GM23338 (cell line): ENCODE measurements at regions not wholly inside any gene's neighbourhood (a gene's known extent, or its start where the extent isn't known, plus 50 kb on each side); places are given as distances from the start of the nearest gene placed in this dataset.

Experiments used
- ATAC-seq: fragments of 200-7000 bp; cut with Tn5 transposase; 3 replicates; pipeline ENCODE4 v1.9.1; 2020
- DNase-seq: peaks from one replicate; pipeline ENCODE4 v3.0.0-alpha.2; 2015; ENCODE audit warnings: low spot score
- H2AFZ ChIP-seq: fragments of 200-600 bp; sonication (generic); 2 replicates; pipeline ENCODE4 v1.8.0; 2016; ENCODE audit warnings: antibody characterized with exemption, mild to moderate bottlenecking, moderate library complexity
- H3F3A ChIP-seq: fragments of 200-600 bp; sonication (generic); replicated peaks from 2 replicates; pipeline ENCODE4 v1.8.0; 2017; ENCODE audit warnings: antibody characterized with exemption, mixed run types, low read depth
- H3K27ac ChIP-seq: fragments of 200-600 bp; sonication (generic); 2 replicates; pipeline ENCODE4 v1.6.1; 2016; ENCODE audit warnings: low read depth
- H3K27me3 ChIP-seq: fragments of 200-600 bp; sonication (generic); 2 replicates; pipeline ENCODE4 v1.8.0; 2016; ENCODE audit warnings: mild to moderate bottlenecking, mixed run types, moderate library complexity; ENCODE audit not compliant: insufficient read depth
- H3K36me3 ChIP-seq: fragments of 200-600 bp; sonication (generic); 2 replicates; pipeline ENCODE4 v1.8.0; 2016; ENCODE audit warnings: mild to moderate bottlenecking; ENCODE audit not compliant: insufficient read depth
- H3K4me1 ChIP-seq: fragments of 200-600 bp; sonication (generic); 2 replicates; pipeline ENCODE4 v1.8.0; 2016; ENCODE audit warnings: mild to moderate bottlenecking, moderate library complexity; ENCODE audit not compliant: insufficient read depth
- H3K4me2 ChIP-seq: fragments of 200-600 bp; sonication (generic); 2 replicates; pipeline ENCODE4 v1.7.1; 2017; ENCODE audit warnings: mixed run types
- H3K4me3 ChIP-seq: fragments of 200-600 bp; sonication (generic); 2 replicates; pipeline ENCODE4 v1.6.1; 2016; ENCODE audit warnings: mixed run types
- H3K79me2 ChIP-seq: fragments of 200-600 bp; sonication (generic); replicated peaks from 2 replicates; pipeline ENCODE4 v1.8.0; 2017; ENCODE audit warnings: mild to moderate bottlenecking; ENCODE audit not compliant: insufficient read depth
- H3K9me2 ChIP-seq: fragments of 200-600 bp; sonication (generic); 2 replicates; pipeline ENCODE4 v1.8.0; 2017; ENCODE audit not compliant: insufficient read depth
- H4K20me1 ChIP-seq: fragments of 200-600 bp; sonication (generic); replicated peaks from 2 replicates; pipeline ENCODE4 v1.8.0; 2017; ENCODE audit warnings: mild to moderate bottlenecking; ENCODE audit not compliant: insufficient read depth
- H3K27ac Mint-ChIP-seq: 2 replicates; pipeline ENCODE4 v1.8.0; 2020; ENCODE audit warnings: inconsistent platforms, mild to moderate bottlenecking, moderate library complexity, mixed read lengths
- H3K27me3 Mint-ChIP-seq: 3 replicates; pipeline ENCODE4 v1.8.0; 2022; ENCODE audit warnings: low read depth, mild to moderate bottlenecking, moderate library complexity, mixed read lengths, inconsistent platforms; ENCODE audit not compliant: insufficient read depth, poor library complexity
- H3K36me3 Mint-ChIP-seq: 3 replicates; pipeline ENCODE4 v1.8.0; 2021; ENCODE audit warnings: low read depth, mild to moderate bottlenecking, inconsistent platforms, moderate library complexity, mixed read lengths
- H3K4me1 Mint-ChIP-seq: 3 replicates; pipeline ENCODE4 v1.8.0; 2020; ENCODE audit warnings: mild to moderate bottlenecking, inconsistent platforms, mixed read lengths
- H3K4me3 Mint-ChIP-seq: 3 replicates; pipeline ENCODE4 v1.8.0; 2021; ENCODE audit warnings: moderate library complexity, mild to moderate bottlenecking, inconsistent platforms, mixed read lengths
- H3K9me3 Mint-ChIP-seq: 3 replicates; pipeline ENCODE4 v1.8.0; 2020; ENCODE audit warnings: moderate library complexity, mild to moderate bottlenecking, inconsistent platforms, mixed read lengths
- CREB1 ChIP-seq: fragments of 250-450 bp; sonication (Bioruptor Pico); IDR thresholded peaks from 2 replicates; pipeline ENCODE4 v1.5.0; 2020; ENCODE audit warnings: low read depth, mild to moderate bottlenecking, moderate library complexity
- CTCF ChIP-seq, 2 experiments: fragments of 200-600 bp in 1 of 2; sonication (generic) in 1 of 2; conservative IDR thresholded peaks; 2 replicates each; pipeline versions ENCODE4 v1.5.1 to v1.6.1; 2016 to 2017; ENCODE audit warnings: antibody characterized with exemption in 2 of 2, low read depth in 2 of 2, mild to moderate bottlenecking in 2 of 2, moderate library complexity in 1 of 2
- ETS1 ChIP-seq: IDR thresholded peaks from 2 replicates; pipeline ENCODE4 v1.6.1; 2016; ENCODE audit warnings: antibody characterized with exemption
- EZH2 ChIP-seq: fragments of 200-600 bp; sonication (generic); IDR thresholded peaks from one replicate; pipeline ENCODE4 v1.8.0; 2017; ENCODE audit warnings: antibody characterized with exemption, mild to moderate bottlenecking, low read depth; ENCODE audit not compliant: unreplicated experiment
- EZH2phosphoT487 ChIP-seq: fragments of 200-600 bp; sonication (generic); IDR thresholded peaks from one replicate; pipeline ENCODE4 v1.8.1; 2018; ENCODE audit warnings: antibody characterized with exemption; ENCODE audit not compliant: unreplicated experiment
- NANOG ChIP-seq: IDR thresholded peaks from 2 replicates; pipeline ENCODE4 v1.6.1; 2016; ENCODE audit warnings: antibody characterized with exemption, borderline replicate concordance
- POLR2AphosphoS5 ChIP-seq: IDR thresholded peaks from 2 replicates; pipeline ENCODE4 v1.6.1; 2016; ENCODE audit warnings: antibody characterized with exemption, low read depth
- REST ChIP-seq: IDR thresholded peaks from one replicate; pipeline ENCODE4 v1.6.1; 2018; ENCODE audit warnings: antibody characterized with exemption; ENCODE audit not compliant: unreplicated experiment
- ZNF331 ChIP-seq: fragments of 250-450 bp; sonication (Bioruptor Pico); IDR thresholded peaks from 2 replicates; pipeline ENCODE4 v1.5.0; 2020; ENCODE audit warnings: low read depth, mild to moderate bottlenecking, moderate library complexity
- ZNF462 ChIP-seq: fragments of 250-450 bp; sonication (Bioruptor Pico); IDR thresholded peaks from 2 replicates; pipeline ENCODE4 v1.5.0; 2020; ENCODE audit warnings: mild to moderate bottlenecking, moderate library complexity

GRCh38 chr11:122234780-122235179 lies 118.8 kb upstream of the BLID start:
- Histone ChIP-seq H3K36me3 (no peaks in the 10 kb centered on the region), H3K9me2 (peaks cover 11% of the 10 kb centered on the region)
- no peaks in the 10 kb centered on the region for H3K27me3 Mint-ChIP-seq

GRCh38 chr11:122234257-122234656 lies 118.2 kb upstream of the BLID start:
- no peak overlapping the region for H3K4me2 ChIP-seq
- H3K27ac Mint-ChIP-seq, result no peak overlapping the region
- H3K27me3 Mint-ChIP-seq, result peaks cover under 1% of the 10 kb centered on the region
- TF ChIP-seq EZH2 (no peak), ETS1 (no peak), NANOG (no peak), EZH2phosphoT487 (no peak), ZNF331 (no peak), ZNF462 (CRISPR knock-in tag) (no peak), CTCF (conservative IDR thresholded peaks at IDR 0.05; ENCODE audit: low read depth in 2 of 2) (no peak), REST (no peak)

More at GRCh38 chr11:122234780-122235179, 118.8 kb upstream of the BLID start:
- Mint-ChIP-seq H3K9me3 (no peaks in the 10 kb centered on the region; the same call in 2 of the 3 replicates), H3K27ac (no peak overlapping the region), H3K4me1 (no peaks in the 10 kb centered on the region), H3K36me3 (no peaks in the 10 kb centered on the region), H3K4me3 (no peak overlapping the region)
- ATAC-seq, result no peak
- H4K20me1 ChIP-seq, result no peaks in the 10 kb centered on the region
- no peak overlapping the region for H3K27ac ChIP-seq
- H3K4me2 ChIP-seq, result no peak overlapping the region
- TF ChIP-seq ZNF331, result no peak
- TF ChIP-seq CREB1 (CRISPR knock-in tag), result no peak
- TF ChIP-seq POLR2AphosphoS5, result no peak
- no peak for TF ChIP-seq EZH2phosphoT487
- no peak overlapping the region for H2AFZ ChIP-seq
- no peaks in the 10 kb centered on the region for H3K79me2 ChIP-seq
- H3F3A ChIP-seq, result no peaks in the 10 kb centered on the region
- H3K4me1 ChIP-seq, result peaks cover 15% of the 10 kb centered on the region
- no peak overlapping the region for H3K4me3 ChIP-seq
- H3K27me3 ChIP-seq, result no peaks in the 10 kb centered on the region
- DNase-seq, result no peak

More at GRCh38 chr11:122234257-122234656, 118.2 kb upstream of the BLID start:
- H3K27ac ChIP-seq, result no peak overlapping the region
- no peaks in the 10 kb centered on the region; the same call in 2 of the 3 replicates for H3K9me3 Mint-ChIP-seq
- ATAC-seq (no peak), DNase-seq (no peak)
- H3K79me2 ChIP-seq, result no peaks in the 10 kb centered on the region
- H3K4me1 ChIP-seq, result peaks cover 17% of the 10 kb centered on the region
- no peaks in the 10 kb centered on the region for H3K27me3 ChIP-seq
- H3K36me3 ChIP-seq, result no peaks in the 10 kb centered on the region
- H3F3A ChIP-seq, result 0 out of 2 replicates have a peak, but pooled peaks cover under 1% of the 10 kb centered on the region
- H3K4me1 Mint-ChIP-seq, result no peaks in the 10 kb centered on the region; the same call in 2 of the 3 replicates
- no peak overlapping the region for H3K4me3 ChIP-seq
- H3K9me2 ChIP-seq, result peaks cover 11% of the 10 kb centered on the region
- H2AFZ ChIP-seq, result no peak overlapping the region
- H3K36me3 Mint-ChIP-seq, result no peaks in the 10 kb centered on the region
- H3K4me3 Mint-ChIP-seq, result no peak overlapping the region
- H4K20me1 ChIP-seq, result no peaks in the 10 kb centered on the region
